ENCODE measurements at regions not wholly inside any gene's neighbourhood (a gene's known extent, or its start where the extent isn't known, plus 50 kb on each side); places are given as distances from the start of the nearest gene placed in this dataset.

DNA sequence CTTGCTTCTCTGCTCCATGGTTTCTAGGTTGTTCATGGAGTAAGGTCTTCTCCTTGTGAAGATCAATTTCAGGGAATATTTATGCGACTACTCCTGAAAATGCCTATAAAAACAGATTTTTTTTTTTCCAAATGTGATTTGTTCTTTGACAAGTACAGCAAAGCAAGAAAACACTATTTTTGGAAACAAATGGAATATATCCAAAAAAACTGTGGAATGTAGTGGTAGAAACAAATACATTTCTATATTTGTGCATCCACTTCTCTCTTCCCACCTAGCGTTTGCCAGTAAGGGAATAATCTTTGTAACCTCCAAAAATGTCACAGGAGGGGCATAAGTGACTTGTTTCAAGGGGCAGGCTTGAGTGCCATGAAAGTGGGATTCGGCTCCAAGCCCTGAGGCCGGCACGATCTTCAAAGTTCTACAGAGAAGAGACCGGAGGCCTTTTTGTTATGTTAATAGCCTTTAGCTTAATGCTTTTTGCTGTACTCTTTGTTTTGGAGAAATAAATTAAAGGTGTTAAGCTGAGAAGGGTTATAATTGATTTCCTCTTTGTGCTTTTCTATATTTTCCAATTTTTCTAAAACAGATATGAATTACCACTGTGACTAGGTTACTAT lies 200.6 kb downstream of the NRP2 start:
- TF ChIP-seq ZNF543 (CRISPR knock-in tag; IDR thresholded peaks at IDR 0.05) (no peak), ZNF589 (CRISPR knock-in tag; conservative IDR thresholded peaks at IDR 0.05) (no peak), NFE2 (CRISPR knock-in tag; IDR thresholded peaks at IDR 0.05) (no peak), JUN (CRISPR knock-in tag; IDR thresholded peaks at IDR 0.05) (no peak), SRY (CRISPR knock-in tag; IDR thresholded peaks at IDR 0.05) (no peak), MAZ (IDR thresholded peaks at IDR 0.05; ENCODE audit: borderline replicate concordance, low read depth, low read length) (no peak), MAZ (CRISPR knock-in tag; IDR thresholded peaks at IDR 0.05; ENCODE audit: low read depth) (no peak), GTF2F1 (IDR thresholded peaks at IDR 0.05; ENCODE audit: low read length) (no peak), POLR2AphosphoS2 (IDR thresholded peaks at IDR 0.05; ENCODE audit: low read depth, low read length) (no peak)
- TF ChIP-seq, protein P1, sequence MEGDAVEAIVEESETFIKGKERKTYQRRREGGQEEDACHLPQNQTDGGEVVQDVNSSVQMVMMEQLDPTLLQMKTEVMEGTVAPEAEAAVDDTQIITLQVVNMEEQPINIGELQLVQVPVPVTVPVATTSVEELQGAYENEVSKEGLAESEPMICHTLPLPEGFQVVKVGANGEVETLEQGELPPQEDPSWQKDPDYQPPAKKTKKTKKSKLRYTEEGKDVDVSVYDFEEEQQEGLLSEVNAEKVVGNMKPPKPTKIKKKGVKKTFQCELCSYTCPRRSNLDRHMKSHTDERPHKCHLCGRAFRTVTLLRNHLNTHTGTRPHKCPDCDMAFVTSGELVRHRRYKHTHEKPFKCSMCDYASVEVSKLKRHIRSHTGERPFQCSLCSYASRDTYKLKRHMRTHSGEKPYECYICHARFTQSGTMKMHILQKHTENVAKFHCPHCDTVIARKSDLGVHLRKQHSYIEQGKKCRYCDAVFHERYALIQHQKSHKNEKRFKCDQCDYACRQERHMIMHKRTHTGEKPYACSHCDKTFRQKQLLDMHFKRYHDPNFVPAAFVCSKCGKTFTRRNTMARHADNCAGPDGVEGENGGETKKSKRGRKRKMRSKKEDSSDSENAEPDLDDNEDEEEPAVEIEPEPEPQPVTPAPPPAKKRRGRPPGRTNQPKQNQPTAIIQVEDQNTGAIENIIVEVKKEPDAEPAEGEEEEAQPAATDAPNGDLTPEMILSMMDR (CRISPR knock-in tag; IDR thresholded peaks at IDR 0.05), result no peak
- TF ChIP-seq, protein P2, sequence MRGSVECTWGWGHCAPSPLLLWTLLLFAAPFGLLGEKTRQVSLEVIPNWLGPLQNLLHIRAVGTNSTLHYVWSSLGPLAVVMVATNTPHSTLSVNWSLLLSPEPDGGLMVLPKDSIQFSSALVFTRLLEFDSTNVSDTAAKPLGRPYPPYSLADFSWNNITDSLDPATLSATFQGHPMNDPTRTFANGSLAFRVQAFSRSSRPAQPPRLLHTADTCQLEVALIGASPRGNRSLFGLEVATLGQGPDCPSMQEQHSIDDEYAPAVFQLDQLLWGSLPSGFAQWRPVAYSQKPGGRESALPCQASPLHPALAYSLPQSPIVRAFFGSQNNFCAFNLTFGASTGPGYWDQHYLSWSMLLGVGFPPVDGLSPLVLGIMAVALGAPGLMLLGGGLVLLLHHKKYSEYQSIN (CRISPR knock-in tag; IDR thresholded peaks at IDR 0.05; ENCODE audit: borderline replicate concordance), result no peak
- TF ChIP-seq, protein P3, sequence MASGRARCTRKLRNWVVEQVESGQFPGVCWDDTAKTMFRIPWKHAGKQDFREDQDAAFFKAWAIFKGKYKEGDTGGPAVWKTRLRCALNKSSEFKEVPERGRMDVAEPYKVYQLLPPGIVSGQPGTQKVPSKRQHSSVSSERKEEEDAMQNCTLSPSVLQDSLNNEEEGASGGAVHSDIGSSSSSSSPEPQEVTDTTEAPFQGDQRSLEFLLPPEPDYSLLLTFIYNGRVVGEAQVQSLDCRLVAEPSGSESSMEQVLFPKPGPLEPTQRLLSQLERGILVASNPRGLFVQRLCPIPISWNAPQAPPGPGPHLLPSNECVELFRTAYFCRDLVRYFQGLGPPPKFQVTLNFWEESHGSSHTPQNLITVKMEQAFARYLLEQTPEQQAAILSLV (CRISPR knock-in tag; IDR thresholded peaks at IDR 0.05; ENCODE audit: borderline replicate concordance), result no peak
- TF ChIP-seq, protein P4, sequence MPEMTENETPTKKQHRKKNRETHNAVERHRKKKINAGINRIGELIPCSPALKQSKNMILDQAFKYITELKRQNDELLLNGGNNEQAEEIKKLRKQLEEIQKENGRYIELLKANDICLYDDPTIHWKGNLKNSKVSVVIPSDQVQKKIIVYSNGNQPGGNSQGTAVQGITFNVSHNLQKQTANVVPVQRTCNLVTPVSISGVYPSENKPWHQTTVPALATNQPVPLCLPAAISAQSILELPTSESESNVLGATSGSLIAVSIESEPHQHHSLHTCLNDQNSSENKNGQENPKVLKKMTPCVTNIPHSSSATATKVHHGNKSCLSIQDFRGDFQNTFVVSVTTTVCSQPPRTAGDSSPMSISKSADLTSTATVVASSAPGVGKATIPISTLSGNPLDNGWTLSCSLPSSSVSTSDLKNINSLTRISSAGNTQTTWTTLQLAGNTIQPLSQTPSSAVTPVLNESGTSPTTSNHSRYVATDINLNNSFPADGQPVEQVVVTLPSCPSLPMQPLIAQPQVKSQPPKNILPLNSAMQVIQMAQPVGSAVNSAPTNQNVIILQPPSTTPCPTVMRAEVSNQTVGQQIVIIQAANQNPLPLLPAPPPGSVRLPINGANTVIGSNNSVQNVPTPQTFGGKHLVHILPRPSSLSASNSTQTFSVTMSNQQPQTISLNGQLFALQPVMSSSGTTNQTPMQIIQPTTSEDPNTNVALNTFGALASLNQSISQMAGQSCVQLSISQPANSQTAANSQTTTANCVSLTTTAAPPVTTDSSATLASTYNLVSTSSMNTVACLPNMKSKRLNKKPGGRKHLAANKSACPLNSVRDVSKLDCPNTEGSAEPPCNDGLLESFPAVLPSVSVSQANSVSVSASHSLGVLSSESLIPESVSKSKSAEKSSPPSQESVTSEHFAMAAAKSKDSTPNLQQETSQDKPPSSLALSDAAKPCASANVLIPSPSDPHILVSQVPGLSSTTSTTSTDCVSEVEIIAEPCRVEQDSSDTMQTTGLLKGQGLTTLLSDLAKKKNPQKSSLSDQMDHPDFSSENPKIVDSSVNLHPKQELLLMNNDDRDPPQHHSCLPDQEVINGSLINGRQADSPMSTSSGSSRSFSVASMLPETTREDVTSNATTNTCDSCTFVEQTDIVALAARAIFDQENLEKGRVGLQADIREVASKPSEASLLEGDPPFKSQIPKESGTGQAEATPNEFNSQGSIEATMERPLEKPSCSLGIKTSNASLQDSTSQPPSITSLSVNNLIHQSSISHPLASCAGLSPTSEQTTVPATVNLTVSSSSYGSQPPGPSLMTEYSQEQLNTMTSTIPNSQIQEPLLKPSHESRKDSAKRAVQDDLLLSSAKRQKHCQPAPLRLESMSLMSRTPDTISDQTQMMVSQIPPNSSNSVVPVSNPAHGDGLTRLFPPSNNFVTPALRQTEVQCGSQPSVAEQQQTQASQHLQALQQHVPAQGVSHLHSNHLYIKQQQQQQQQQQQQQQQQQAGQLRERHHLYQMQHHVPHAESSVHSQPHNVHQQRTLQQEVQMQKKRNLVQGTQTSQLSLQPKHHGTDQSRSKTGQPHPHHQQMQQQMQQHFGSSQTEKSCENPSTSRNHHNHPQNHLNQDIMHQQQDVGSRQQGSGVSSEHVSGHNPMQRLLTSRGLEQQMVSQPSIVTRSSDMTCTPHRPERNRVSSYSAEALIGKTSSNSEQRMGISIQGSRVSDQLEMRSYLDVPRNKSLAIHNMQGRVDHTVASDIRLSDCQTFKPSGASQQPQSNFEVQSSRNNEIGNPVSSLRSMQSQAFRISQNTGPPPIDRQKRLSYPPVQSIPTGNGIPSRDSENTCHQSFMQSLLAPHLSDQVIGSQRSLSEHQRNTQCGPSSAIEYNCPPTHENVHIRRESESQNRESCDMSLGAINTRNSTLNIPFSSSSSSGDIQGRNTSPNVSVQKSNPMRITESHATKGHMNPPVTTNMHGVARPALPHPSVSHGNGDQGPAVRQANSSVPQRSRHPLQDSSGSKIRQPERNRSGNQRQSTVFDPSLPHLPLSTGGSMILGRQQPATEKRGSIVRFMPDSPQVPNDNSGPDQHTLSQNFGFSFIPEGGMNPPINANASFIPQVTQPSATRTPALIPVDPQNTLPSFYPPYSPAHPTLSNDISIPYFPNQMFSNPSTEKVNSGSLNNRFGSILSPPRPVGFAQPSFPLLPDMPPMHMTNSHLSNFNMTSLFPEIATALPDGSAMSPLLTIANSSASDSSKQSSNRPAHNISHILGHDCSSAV (CRISPR knock-in tag; IDR thresholded peaks at IDR 0.05; ENCODE audit: borderline replicate concordance), result no peak

All from HepG2 (cell line).